ENCODE measurements at regions not wholly inside any gene's neighbourhood (a gene's known extent, or its start where the extent isn't known, plus 50 kb on each side); places are given as distances from the start of the nearest gene placed in this dataset.

DNA sequence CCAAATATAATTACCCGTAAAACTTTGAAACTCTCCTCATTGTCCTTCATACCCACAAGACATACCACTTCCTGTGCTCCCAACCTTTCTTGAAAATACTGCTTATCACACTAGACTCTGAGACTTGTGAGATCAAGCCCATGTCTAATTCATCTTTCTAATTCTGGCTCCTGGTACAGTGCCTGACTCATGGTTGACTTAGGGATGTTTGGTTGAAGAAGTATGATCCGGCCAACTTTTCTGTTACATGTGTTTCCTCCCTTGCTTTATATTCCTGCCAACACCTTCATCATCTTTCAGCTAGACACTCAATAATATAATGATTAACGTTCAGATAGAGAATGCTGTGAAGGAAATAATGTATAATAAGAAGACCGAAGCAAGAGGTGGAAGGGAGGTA is 58.2 kb downstream of the MEX3B start:
- H3K4me3 ChIP-seq (ENCODE audit: low read length, poor library complexity, severe bottlenecking), result no peak overlapping the region
- no peak for TF ChIP-seq EZH2phosphoT487 (IDR thresholded peaks at IDR 0.05; ENCODE audit: borderline replicate concordance)
- TF ChIP-seq, protein P1, sequence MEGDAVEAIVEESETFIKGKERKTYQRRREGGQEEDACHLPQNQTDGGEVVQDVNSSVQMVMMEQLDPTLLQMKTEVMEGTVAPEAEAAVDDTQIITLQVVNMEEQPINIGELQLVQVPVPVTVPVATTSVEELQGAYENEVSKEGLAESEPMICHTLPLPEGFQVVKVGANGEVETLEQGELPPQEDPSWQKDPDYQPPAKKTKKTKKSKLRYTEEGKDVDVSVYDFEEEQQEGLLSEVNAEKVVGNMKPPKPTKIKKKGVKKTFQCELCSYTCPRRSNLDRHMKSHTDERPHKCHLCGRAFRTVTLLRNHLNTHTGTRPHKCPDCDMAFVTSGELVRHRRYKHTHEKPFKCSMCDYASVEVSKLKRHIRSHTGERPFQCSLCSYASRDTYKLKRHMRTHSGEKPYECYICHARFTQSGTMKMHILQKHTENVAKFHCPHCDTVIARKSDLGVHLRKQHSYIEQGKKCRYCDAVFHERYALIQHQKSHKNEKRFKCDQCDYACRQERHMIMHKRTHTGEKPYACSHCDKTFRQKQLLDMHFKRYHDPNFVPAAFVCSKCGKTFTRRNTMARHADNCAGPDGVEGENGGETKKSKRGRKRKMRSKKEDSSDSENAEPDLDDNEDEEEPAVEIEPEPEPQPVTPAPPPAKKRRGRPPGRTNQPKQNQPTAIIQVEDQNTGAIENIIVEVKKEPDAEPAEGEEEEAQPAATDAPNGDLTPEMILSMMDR (conservative IDR thresholded peaks at IDR 0.05; ENCODE audit: low read length), result no peak
- no peaks in the 10 kb centered on the region for H3K9me2 ChIP-seq (replicated peaks; ENCODE audit: low read depth, low read length)
- H3K4me1 ChIP-seq (ENCODE audit: insufficient read depth, low read length, poor library complexity, severe bottlenecking), result no peaks in the 10 kb centered on the region
- no peak overlapping the region for H3K9ac ChIP-seq (ENCODE audit: low read depth, low read length, poor library complexity, severe bottlenecking)
- no peaks in the 10 kb centered on the region for H4K20me1 ChIP-seq (ENCODE audit: insufficient read depth, low read length, poor library complexity, severe bottlenecking)
- no peaks in the 10 kb centered on the region for H3K27me3 ChIP-seq (ENCODE audit: insufficient read depth, low read length, poor library complexity, severe bottlenecking)
- H3K9me3 ChIP-seq (ENCODE audit: insufficient read depth, low read depth, low read length), result peaks cover under 1% of the 10 kb centered on the region; the same call in 1 of the 2 replicates
- H3K79me2 ChIP-seq (ENCODE audit: insufficient read depth, low read length), result no peaks in the 10 kb centered on the region
- no peaks in the 10 kb centered on the region for H3K36me3 ChIP-seq (ENCODE audit: insufficient read depth, low read length)
- H3K4me2 ChIP-seq (ENCODE audit: low read depth, low read length, poor library complexity, severe bottlenecking), result no peak overlapping the region
- no peaks in the 10 kb centered on the region for H3F3A ChIP-seq (ENCODE audit: low read depth)
- no peak overlapping the region for H2AFZ ChIP-seq (ENCODE audit: low read length)

DNA sequence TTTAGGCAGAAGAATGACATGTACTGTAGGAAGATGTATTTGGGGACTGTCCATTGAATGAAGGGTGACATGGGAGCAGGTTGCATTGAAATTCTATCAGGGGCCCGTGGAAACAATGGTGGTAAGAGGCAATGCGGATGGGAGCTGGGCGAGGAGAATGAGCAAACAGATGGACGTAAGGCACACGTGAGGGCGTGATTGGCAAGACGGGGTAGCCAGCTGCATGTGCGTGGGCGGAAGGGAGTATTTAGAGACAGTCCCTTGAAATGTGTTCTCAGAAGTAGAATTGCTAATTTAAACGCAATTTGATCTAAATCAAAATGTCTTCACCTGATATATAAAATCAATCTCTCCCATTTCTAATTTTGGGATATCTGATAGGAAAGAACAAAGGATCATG is 62.3 kb downstream of the MEX3B start:
- Histone ChIP-seq H4K20me1 (ENCODE audit: insufficient read depth, low read length, poor library complexity, severe bottlenecking) (no peaks in the 10 kb centered on the region), H3K27me3 (ENCODE audit: insufficient read depth, low read length, poor library complexity, severe bottlenecking) (no peaks in the 10 kb centered on the region), H3F3A (ENCODE audit: low read depth) (no peaks in the 10 kb centered on the region), H3K4me2 (ENCODE audit: low read depth, low read length, poor library complexity, severe bottlenecking) (no peak overlapping the region), H3K4me3 (ENCODE audit: low read length, poor library complexity, severe bottlenecking) (no peak overlapping the region), H3K9me3 (ENCODE audit: insufficient read depth, low read depth, low read length) (no peaks in the 10 kb centered on the region), H3K36me3 (ENCODE audit: insufficient read depth, low read length) (no peaks in the 10 kb centered on the region), H3K79me2 (ENCODE audit: insufficient read depth, low read length) (no peaks in the 10 kb centered on the region), H3K4me1 (ENCODE audit: insufficient read depth, low read length, poor library complexity, severe bottlenecking) (no peaks in the 10 kb centered on the region), H3K9ac (ENCODE audit: low read depth, low read length, poor library complexity, severe bottlenecking) (no peak overlapping the region), H3K9me2 (replicated peaks; ENCODE audit: low read depth, low read length) (no peaks in the 10 kb centered on the region), H2AFZ (ENCODE audit: low read length) (no peak overlapping the region)
- TF ChIP-seq EZH2phosphoT487 (IDR thresholded peaks at IDR 0.05; ENCODE audit: borderline replicate concordance), result no peak
- TF ChIP-seq, protein P1 (conservative IDR thresholded peaks at IDR 0.05; ENCODE audit: low read length), result no peak

DNA sequence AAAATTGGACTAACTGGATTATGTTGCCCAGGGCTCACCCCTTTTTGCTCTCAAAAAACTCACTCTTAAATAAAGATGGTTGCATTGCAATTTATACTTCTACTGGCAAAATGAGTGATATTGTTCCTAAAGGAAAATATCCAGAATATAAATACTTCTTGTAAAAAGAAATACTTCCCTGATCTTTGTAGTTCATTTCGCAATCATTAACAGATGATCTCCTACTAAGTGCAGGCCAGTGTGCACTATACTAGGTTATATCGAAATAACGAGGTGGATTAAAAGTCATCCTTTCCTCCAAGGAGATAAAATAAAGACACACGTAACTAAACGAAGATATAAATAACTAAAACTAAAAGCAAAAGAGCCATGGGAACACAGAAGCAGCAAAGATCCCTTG is 63.0 kb downstream of the MEX3B start:
- peaks cover 2% of the 10 kb centered on the region; the same call in 1 of the 2 replicates for H3K9me3 ChIP-seq (ENCODE audit: insufficient read depth, low read depth, low read length)
- no peaks in the 10 kb centered on the region for H3K36me3 ChIP-seq (ENCODE audit: insufficient read depth, low read length)
- no peaks in the 10 kb centered on the region for H3K9me2 ChIP-seq (replicated peaks; ENCODE audit: low read depth, low read length)

More for the DNA sequence above, 63.0 kb downstream of the MEX3B start:
- Histone ChIP-seq H3K79me2 (ENCODE audit: insufficient read depth, low read length) (no peaks in the 10 kb centered on the region), H3K9ac (ENCODE audit: low read depth, low read length, poor library complexity, severe bottlenecking) (no peak overlapping the region), H2AFZ (ENCODE audit: low read length) (no peak overlapping the region), H3K4me2 (ENCODE audit: low read depth, low read length, poor library complexity, severe bottlenecking) (no peak overlapping the region), H3K27me3 (ENCODE audit: insufficient read depth, low read length, poor library complexity, severe bottlenecking) (no peaks in the 10 kb centered on the region), H3F3A (ENCODE audit: low read depth) (no peaks in the 10 kb centered on the region), H4K20me1 (ENCODE audit: insufficient read depth, low read length, poor library complexity, severe bottlenecking) (no peaks in the 10 kb centered on the region), H3K4me1 (ENCODE audit: insufficient read depth, low read length, poor library complexity, severe bottlenecking) (no peaks in the 10 kb centered on the region), H3K4me3 (ENCODE audit: low read length, poor library complexity, severe bottlenecking) (no peak overlapping the region)
- TF ChIP-seq, protein P1 (conservative IDR thresholded peaks at IDR 0.05; ENCODE audit: low read length), result no peak
- no peak for TF ChIP-seq EZH2phosphoT487 (IDR thresholded peaks at IDR 0.05; ENCODE audit: borderline replicate concordance)

Data from Loucy (cell line).